Right lobe of liver (tissue), 4 donors: ENCODE measurements at regions not wholly inside any gene's neighbourhood (a gene's known extent, or its start where the extent isn't known, plus 50 kb on each side); places are given as distances from the start of the nearest gene placed in this dataset.

Experiments used
- POLR2A ChIP-seq: fragments of 450-650 bp; IDR thresholded peaks from one replicate; pipeline ENCODE4 v1.6.1; 2017; ENCODE audit warnings: antibody characterized with exemption, mild to moderate bottlenecking
- TF ChIP-seq, protein P1 (sequence below), 4 donors: fragments of 200-600 bp in 3 of 4; fragments of 450-650 bp in 1 of 4; IDR thresholded peaks; one replicate each; pipeline versions ENCODE4 v1.5.1 to v1.8.0; 2016 to 2022; ENCODE audit warnings: antibody characterized with exemption in 4 of 4, mild to moderate bottlenecking in 2 of 4
- donor health status: DM: no; HTN: no; CAD: no.
- donor health status: DM: no; HTN: no; CAD: no.
- donor health status: DM: no; HTN: yes; CAD: no.

GRCh38 chr11:34775417-34775888 lies 140.7 kb downstream of the APIP start:
- peak; percentile 29 for TF ChIP-seq POLR2A
- TF ChIP-seq, protein P1, sequence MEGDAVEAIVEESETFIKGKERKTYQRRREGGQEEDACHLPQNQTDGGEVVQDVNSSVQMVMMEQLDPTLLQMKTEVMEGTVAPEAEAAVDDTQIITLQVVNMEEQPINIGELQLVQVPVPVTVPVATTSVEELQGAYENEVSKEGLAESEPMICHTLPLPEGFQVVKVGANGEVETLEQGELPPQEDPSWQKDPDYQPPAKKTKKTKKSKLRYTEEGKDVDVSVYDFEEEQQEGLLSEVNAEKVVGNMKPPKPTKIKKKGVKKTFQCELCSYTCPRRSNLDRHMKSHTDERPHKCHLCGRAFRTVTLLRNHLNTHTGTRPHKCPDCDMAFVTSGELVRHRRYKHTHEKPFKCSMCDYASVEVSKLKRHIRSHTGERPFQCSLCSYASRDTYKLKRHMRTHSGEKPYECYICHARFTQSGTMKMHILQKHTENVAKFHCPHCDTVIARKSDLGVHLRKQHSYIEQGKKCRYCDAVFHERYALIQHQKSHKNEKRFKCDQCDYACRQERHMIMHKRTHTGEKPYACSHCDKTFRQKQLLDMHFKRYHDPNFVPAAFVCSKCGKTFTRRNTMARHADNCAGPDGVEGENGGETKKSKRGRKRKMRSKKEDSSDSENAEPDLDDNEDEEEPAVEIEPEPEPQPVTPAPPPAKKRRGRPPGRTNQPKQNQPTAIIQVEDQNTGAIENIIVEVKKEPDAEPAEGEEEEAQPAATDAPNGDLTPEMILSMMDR (IDR thresholded peaks at IDR 0.05), result no peak
